Suppressor macrophage treated with lipopolysaccharide for 4 hours (primary cell): ENCODE measurements at regions not wholly inside any gene's neighbourhood (a gene's known extent, or its start where the extent isn't known, plus 50 kb on each side); places are given as distances from the start of the nearest gene placed in this dataset.
"Not testable (repeated sequence)": the region's sequence is repeated elsewhere in the genome, so short reads cannot be mapped to it uniquely, and the experiment has no call there.

ENCODE experiments used
- DNase-seq: peaks from one replicate; pipeline ENCODE4 v3.0.0-alpha.2; 2020

DNA sequence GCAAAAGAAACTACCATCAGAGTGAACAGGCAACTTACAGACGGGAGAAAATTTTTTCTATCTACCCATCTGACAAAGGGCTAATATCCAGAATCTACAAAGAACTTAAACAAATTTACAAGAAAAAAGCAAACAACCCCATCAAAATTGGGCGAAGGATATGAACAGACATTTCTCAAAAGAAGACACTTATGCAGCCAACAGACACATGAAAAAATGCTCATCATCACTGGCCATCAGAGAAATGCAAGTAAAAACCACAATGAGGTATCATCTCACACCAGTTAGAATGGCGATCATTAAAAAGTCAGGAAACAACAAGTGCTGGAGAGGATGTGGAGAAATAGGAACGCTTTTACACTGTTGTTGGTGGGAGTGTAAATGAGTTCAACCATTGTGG is 206.6 kb upstream of the HTR1E start:
- DNase-seq: not testable (repeated sequence)

DNA sequence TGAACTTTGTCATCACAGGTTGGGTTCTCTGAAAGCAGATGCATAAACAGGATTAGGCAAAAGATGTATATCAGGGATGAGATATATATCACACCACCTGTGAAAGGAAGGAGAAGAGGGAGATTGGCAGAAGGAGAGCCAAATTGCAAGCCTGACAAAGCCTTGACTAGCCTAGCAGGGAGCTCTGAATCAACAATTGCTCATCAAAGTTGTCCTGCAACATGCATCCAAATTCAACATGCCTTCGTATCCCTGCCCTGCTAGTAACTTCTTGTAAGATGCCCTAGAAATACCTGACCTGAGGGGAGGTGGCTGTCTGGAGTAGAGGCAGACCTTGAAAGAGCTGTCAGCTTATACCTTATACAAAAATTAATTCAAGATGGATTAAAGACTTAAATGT is 207.1 kb upstream of the HTR1E start:
- no peak for DNase-seq

DNA sequence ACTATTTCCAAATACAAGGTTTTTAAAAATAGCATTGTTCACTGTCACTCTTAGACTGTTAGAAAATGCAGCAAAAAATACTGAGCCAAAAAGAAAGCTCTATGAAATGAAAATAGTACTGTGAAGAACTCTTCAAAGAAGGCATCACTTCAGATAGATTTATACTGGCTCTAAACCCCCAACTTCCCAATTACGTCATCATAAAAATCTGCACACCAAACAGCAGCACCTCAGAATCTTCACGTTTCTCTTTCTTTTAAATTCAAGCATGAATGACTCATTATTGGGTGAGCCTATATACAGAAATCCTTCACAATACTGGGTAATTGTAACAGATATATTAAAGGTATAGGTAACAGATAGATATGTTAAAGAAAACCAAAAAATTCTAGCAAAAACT is 208.4 kb upstream of the HTR1E start:
- DNase-seq: no peak

- no peak for DNase-seq
Observed at GRCh38 chr6:86724695-86725094, 212.6 kb upstream of the HTR1E start.

- no peak for DNase-seq
Observed at GRCh38 chr6:86723729-86724128, 213.6 kb upstream of the HTR1E start.

GRCh38 chr6:86723151-86723550 is 214.2 kb upstream of the HTR1E start:
- no peak for DNase-seq

- no peak for DNase-seq
Observed at GRCh38 chr6:86722131-86722530, 215.2 kb upstream of the HTR1E start.

- no peak for DNase-seq
Observed at GRCh38 chr6:86715676-86716075, 221.7 kb upstream of the HTR1E start.

GRCh38 chr6:86712039-86712438 is 225.3 kb upstream of the HTR1E start:
- DNase-seq: no peak

DNA sequence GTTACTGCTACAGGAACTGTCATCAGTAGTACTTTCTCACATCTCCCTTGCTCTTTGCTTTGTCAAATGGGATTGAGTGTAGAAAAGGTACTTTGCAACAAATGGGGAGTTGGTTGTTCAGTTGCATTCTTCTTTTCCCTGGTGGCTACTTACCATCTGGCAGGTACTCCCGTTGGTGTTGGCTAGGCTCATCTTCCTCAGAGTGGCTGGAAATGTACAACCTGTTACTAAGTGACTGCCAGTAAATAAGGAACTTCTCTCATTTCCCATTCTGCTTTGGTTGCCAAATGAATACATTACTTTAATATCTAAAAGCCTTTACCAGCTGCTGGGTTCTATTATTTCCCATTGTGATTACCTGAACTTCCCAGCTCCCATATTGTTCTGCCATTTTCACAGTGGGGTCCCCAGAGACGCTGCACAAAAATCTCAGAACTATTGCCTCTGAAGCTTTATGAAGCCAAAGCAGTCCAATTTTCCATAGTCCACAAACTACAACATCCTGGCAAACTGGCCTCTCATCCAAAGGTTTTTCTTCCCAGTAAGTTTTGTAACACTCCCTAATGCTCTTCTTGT is 229.7 kb upstream of the HTR1E start:
- DNase-seq: no peak

GRCh38 chr6:86706449-86706848 is 230.9 kb upstream of the HTR1E start:
- no peak for DNase-seq

- DNase-seq: not testable (repeated sequence)
Observed at GRCh38 chr6:86701228-86701627, 236.1 kb upstream of the HTR1E start.

GRCh38 chr6:86686496-86686895 is 250.8 kb upstream of the HTR1E start:
- DNase-seq: no peak

DNA sequence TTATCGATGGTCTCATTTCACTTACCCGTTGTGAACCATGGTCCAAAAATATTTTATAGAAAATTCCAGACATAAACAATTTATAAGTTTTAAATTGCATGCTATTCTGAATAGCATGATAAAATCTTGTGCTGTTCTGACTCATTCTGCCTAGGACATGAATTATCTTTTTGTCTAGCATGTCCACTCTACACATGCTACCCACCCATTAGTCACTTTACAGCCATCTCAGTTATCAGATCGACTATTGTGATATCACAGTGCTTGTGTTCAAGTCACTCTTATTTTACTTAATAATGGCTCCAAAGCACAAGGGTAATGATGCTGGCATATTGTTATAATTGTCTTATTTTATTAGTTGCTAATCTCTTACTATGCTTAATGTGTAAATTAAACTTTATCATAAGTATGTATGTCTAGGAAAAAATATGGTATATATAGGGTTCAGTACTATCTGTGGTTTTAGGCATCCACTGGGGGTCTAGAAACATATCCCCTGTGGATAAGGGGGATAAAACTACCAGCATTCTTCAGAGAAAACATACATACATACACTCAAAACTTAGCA is 252.0 kb upstream of the HTR1E start:
- no peak for DNase-seq

- DNase-seq: no peak
Observed at GRCh38 chr6:86683132-86683908, 254.0 kb upstream of the HTR1E start.

GRCh38 chr6:86682297-86682696 is 255.0 kb upstream of the HTR1E start:
- DNase-seq: no peak

- DNase-seq: not testable (repeated sequence)
Observed at GRCh38 chr6:86681140-86681539, 256.2 kb upstream of the HTR1E start.

GRCh38 chr6:86672125-86672524 is 265.2 kb upstream of the HTR1E start:
- DNase-seq: not testable (repeated sequence)

DNA sequence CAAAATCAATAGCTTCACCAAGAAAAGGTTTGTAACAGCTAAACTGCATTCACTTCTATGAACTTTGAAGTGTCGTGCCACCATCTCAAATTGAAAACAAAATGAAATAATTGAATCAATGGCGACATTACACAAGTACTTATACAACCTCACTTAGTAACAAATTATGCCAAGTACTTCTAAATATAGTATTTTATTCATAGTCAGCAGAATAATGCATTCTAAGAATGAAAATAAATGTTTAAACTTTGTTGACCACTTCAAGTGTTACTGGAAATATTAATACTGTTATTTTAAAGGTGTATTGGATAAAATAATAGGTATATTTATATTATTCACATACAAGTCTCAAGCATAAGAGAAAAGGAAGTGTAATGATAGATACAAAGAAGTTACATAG is 280.1 kb upstream of the HTR1E start:
- DNase-seq: no peak

GRCh38 chr6:86629123-86629522 is 308.2 kb upstream of the HTR1E start:
- DNase-seq: no peak

GRCh38 chr6:86619428-86619827 is 317.9 kb upstream of the HTR1E start:
- no peak for DNase-seq

- DNase-seq: no peak
Observed at GRCh38 chr6:86615299-86615698, 322.0 kb upstream of the HTR1E start.

GRCh38 chr6:86609549-86610388 is 327.6 kb upstream of the HTR1E start:
- no peak for DNase-seq

GRCh38 chr6:86603364-86603763 is 334.0 kb upstream of the HTR1E start:
- DNase-seq: not testable (repeated sequence)
